Activated CD4-positive, alpha-beta T cell treated with anti-CD3 and anti-CD28 coated beads for 24 hours (primary cell): ENCODE measurements at regions not wholly inside any gene's neighbourhood (a gene's known extent, or its start where the extent isn't known, plus 50 kb on each side); places are given as distances from the start of the nearest gene placed in this dataset.
A peak's percentile ranks its signal among the peaks of the same experiment; 100 is the strongest.
"Not testable (repeated sequence)": the region's sequence is repeated elsewhere in the genome, so short reads cannot be mapped to it uniquely, and the experiment has no call there.

Experiments used
- DNase-seq, 2 donors: peaks; one replicate each; pipeline ENCODE4 v3.0.0-alpha.2; 2020; ENCODE audit warnings: low read depth in 2 of 2

DNA sequence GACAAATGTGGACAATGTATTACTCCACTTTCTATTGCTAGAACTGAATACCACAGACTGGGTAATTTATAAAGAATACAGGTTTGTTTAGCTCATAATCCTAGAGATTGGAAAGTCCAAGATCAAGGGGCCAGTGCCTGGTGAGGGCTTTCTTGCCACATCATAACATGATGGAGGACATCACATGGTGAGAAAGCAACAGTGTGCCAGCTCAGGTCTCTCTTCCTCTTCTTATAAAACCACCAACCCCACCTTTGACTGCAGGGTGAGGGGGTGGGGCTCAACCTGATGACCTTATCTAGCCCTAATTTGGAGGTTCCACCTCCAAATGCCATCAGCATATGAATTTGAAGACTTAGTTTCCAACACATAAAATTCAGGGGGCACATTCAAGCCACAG lies 105.7 kb upstream of the CXorf66 start:
- no peak for DNase-seq

GRCh38 chrX:140065961-140066662 lies 100.8 kb upstream of the CXorf66 start:
- no peak for DNase-seq

- DNase-seq: no peak
These were observed 99.7 kb upstream of the CXorf66 start for GRCh38 chrX:140064993-140065392.

DNA sequence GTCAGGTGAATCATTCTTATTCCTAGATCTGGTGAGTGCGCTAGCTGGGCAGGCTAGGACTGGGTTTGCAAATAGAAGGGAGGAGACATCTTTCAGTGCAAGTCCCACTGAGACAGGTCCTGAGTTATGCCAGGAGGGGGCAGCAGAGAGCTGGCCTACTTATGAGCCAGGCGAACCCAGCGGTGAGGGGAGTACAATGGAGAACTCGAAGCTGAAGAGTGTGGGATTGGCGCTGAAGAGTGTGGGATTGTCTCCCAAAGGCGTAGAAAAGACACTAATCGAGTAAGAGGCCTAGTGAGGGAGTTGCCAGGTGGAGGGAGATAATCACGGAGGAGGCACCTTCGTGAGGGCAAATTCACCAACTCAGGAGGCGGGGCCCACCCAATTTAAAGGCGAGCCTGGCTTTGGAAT lies 91.7 kb upstream of the CXorf66 start:
- peak; percentile 47 to 50 for DNase-seq

DNA sequence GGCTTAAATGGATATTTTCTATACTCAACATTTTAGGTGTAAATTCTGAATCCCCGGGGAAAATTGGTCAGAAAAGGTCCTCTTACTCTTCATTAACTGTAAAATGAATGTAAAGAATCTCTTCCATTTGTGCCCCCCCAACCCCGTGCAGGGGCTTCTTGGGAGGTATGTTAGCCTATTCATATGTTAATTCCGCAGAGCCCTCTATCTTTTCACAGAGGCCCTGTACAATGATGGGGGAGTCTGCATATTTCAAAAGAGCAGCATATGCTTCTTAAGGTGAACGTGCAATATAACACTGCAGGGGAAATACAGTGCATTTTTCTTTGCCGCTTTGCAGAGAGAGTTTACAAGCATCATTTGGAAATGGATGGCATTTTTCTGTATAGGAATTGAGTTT lies 88.5 kb upstream of the CXorf66 start:
- no peak for DNase-seq

GRCh38 chrX:140050906-140051305 lies 85.6 kb upstream of the CXorf66 start:
- DNase-seq: no peak

- DNase-seq: no peak
These were observed 75.1 kb upstream of the CXorf66 start for GRCh38 chrX:140040386-140040785.

- no peak for DNase-seq
These were observed 73.5 kb upstream of the CXorf66 start for GRCh38 chrX:140038842-140039241.

GRCh38 chrX:140034916-140035315 lies 69.6 kb upstream of the CXorf66 start:
- no peak for DNase-seq

GRCh38 chrX:140022482-140022881 lies 57.2 kb upstream of the CXorf66 start:
- DNase-seq: no peak

DNA sequence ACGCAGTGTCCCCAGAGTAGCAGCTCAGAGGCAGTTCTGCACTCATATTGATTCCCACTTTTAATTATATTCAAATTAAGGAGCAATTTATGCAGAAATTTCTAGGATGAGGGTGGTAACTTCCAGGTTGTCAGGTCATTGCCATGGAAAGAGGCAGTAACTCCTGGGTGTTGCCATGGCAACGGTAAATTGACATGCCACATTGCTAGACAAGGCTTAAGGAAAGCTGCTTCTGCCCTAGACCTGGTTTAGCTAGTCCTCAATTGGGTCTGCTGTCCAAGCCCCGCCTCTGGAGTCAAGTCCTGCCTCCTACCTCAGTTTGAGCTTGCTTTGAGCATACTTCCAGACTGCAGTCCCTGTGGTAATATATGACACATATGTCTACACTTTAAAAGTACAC lies 53.8 kb upstream of the CXorf66 start:
- DNase-seq: not testable (repeated sequence)
